Ishikawa (cell line): ENCODE measurements at regions not wholly inside any gene's neighbourhood (a gene's known extent, or its start where the extent isn't known, plus 50 kb on each side); places are given as distances from the start of the nearest gene placed in this dataset.

Source experiments
- CEBPB ChIP-seq: IDR thresholded peaks from 2 replicates; pipeline ENCODE4 v1.6.1; 2012
- CREB1 ChIP-seq: IDR thresholded peaks from 2 replicates; pipeline ENCODE4 v1.6.1; 2012; ENCODE audit warnings: low read depth
- EGR1 ChIP-seq: IDR thresholded peaks from 2 replicates; pipeline ENCODE4 v1.6.1; 2012
- EP300 ChIP-seq: IDR thresholded peaks from 2 replicates; pipeline ENCODE4 v1.6.1; 2012; ENCODE audit warnings: borderline replicate concordance
- FOXM1 ChIP-seq: IDR thresholded peaks from 2 replicates; pipeline ENCODE4 v1.6.1; 2012; ENCODE audit warnings: low read depth, borderline replicate concordance
- MAX ChIP-seq: IDR thresholded peaks from 2 replicates; pipeline ENCODE4 v1.6.1; 2012
- NFIC ChIP-seq: IDR thresholded peaks from 2 replicates; pipeline ENCODE4 v1.6.1; 2012
- RAD21 ChIP-seq: IDR thresholded peaks from 2 replicates; pipeline ENCODE4 v1.6.1; 2012; ENCODE audit warnings: low read depth
- REST ChIP-seq: IDR thresholded peaks from 2 replicates; pipeline ENCODE4 v1.6.1; 2012; ENCODE audit warnings: low read depth, mild to moderate bottlenecking
- TAF1 ChIP-seq: IDR thresholded peaks from 2 replicates; pipeline ENCODE4 v1.6.1; 2012; ENCODE audit warnings: low read depth, mild to moderate bottlenecking
- TCF12 ChIP-seq: IDR thresholded peaks from 2 replicates; pipeline ENCODE4 v1.6.1; 2012; ENCODE audit warnings: low read depth
- TEAD4 ChIP-seq: IDR thresholded peaks from 2 replicates; pipeline ENCODE4 v1.6.1; 2012
- USF1 ChIP-seq: IDR thresholded peaks from 2 replicates; pipeline ENCODE4 v1.6.1; 2012
- YY1 ChIP-seq: IDR thresholded peaks from 2 replicates; pipeline ENCODE4 v1.6.1; 2012; ENCODE audit warnings: low read depth
- ZBTB7A ChIP-seq: IDR thresholded peaks from 2 replicates; pipeline ENCODE4 v1.6.1; 2012; ENCODE audit warnings: low read depth

GRCh38 chr4:81903212-81903611, 431.5 kb upstream of the RASGEF1B start:
- TF ChIP-seq NFIC (no peak), MAX (no peak), TCF12 (no peak), EP300 (no peak), ZBTB7A (no peak), YY1 (no peak), EGR1 (no peak), USF1 (no peak), TAF1 (no peak), TEAD4 (no peak), RAD21 (no peak)

- TF ChIP-seq MAX = no peak
- TF ChIP-seq CEBPB = no peak
- no peak for TF ChIP-seq CREB1
- no peak for TF ChIP-seq REST
- TF ChIP-seq EGR1 = no peak
- TF ChIP-seq YY1 = no peak
- TF ChIP-seq ZBTB7A = no peak
- TF ChIP-seq USF1 = no peak
- no peak for TF ChIP-seq TAF1
- no peak for TF ChIP-seq TCF12
- no peak for TF ChIP-seq FOXM1
- TF ChIP-seq RAD21 = no peak
- TF ChIP-seq NFIC = no peak
- TF ChIP-seq EP300 = no peak
- no peak for TF ChIP-seq TEAD4
These were observed 427.3 kb upstream of the RASGEF1B start for GRCh38 chr4:81898862-81899504.

- TF ChIP-seq EGR1 (no peak), TEAD4 (no peak), EP300 (no peak), TCF12 (no peak), CEBPB (no peak), USF1 (no peak), ZBTB7A (no peak), REST (no peak), MAX (no peak), RAD21 (no peak), NFIC (no peak), TAF1 (no peak), FOXM1 (no peak), CREB1 (no peak), YY1 (no peak)
These were observed 425.2 kb upstream of the RASGEF1B start for GRCh38 chr4:81896936-81897335.

GRCh38 chr4:81891005-81891996, 419.6 kb upstream of the RASGEF1B start:
- TF ChIP-seq MAX (no peak), EGR1 (no peak), RAD21 (no peak), YY1 (no peak), EP300 (no peak), USF1 (no peak), NFIC (no peak), CREB1 (no peak), CEBPB (no peak), ZBTB7A (no peak), FOXM1 (no peak), REST (no peak), TCF12 (no peak), TEAD4 (no peak), TAF1 (no peak)
